Lower leg skin (tissue), 3 donors: ENCODE measurements at regions not wholly inside any gene's neighbourhood (a gene's known extent, or its start where the extent isn't known, plus 50 kb on each side); places are given as distances from the start of the nearest gene placed in this dataset.

Experiments used
- POLR2A ChIP-seq, 2 donors: fragments of 450-650 bp; IDR thresholded peaks; one replicate each; pipeline ENCODE4 v1.6.1; 2016 to 2017; ENCODE audit warnings: antibody characterized with exemption in 2 of 2, mild to moderate bottlenecking in 1 of 2, moderate library complexity in 1 of 2
- TF ChIP-seq, protein P1 (sequence below), 3 donors: fragments of 450-650 bp; IDR thresholded peaks; one replicate each; pipeline ENCODE4 v1.5.1; 2016; ENCODE audit warnings: antibody characterized with exemption in 3 of 3, mild to moderate bottlenecking in 3 of 3, moderate library complexity in 2 of 3

DNA sequence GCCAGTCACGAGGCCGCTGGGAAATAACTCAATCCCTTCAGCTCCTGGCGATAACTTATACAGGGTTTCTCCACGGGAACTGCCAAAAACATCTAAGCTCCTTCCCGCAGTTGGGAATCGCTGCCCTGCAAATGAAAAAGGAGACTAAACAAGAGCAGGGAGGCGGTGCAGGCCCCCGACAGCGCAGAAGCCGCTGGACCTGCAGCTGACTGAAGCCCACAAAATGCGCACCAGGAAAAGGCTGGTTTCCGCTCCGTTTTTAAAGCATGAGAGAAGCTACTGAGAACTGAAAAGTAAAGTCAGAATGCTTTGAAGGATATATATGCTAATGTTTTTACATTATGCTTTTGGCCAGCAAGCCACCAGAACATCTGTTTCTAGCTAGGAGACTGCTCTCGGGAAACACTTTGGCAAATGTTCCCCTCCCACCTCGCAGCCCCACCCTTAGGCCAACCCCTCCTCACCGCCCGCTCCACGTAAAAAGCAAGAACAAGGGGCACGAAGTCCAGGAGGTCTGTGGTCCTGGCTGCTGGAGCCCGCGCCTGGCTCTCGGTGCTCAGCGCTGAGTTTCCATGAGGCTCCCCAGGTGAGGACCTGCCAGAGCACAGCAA, 90.5 kb downstream of the SOD2 start:
- TF ChIP-seq, protein P1, sequence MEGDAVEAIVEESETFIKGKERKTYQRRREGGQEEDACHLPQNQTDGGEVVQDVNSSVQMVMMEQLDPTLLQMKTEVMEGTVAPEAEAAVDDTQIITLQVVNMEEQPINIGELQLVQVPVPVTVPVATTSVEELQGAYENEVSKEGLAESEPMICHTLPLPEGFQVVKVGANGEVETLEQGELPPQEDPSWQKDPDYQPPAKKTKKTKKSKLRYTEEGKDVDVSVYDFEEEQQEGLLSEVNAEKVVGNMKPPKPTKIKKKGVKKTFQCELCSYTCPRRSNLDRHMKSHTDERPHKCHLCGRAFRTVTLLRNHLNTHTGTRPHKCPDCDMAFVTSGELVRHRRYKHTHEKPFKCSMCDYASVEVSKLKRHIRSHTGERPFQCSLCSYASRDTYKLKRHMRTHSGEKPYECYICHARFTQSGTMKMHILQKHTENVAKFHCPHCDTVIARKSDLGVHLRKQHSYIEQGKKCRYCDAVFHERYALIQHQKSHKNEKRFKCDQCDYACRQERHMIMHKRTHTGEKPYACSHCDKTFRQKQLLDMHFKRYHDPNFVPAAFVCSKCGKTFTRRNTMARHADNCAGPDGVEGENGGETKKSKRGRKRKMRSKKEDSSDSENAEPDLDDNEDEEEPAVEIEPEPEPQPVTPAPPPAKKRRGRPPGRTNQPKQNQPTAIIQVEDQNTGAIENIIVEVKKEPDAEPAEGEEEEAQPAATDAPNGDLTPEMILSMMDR (IDR thresholded peaks at IDR 0.05) = no peak
- no peak for TF ChIP-seq POLR2A (IDR thresholded peaks at IDR 0.05)
